Fibroblast of lung (primary cell): ENCODE measurements at regions not wholly inside any gene's neighbourhood (a gene's known extent, or its start where the extent isn't known, plus 50 kb on each side); places are given as distances from the start of the nearest gene placed in this dataset.

Experiments
- CTCF ChIP-seq, 2 donors: IDR thresholded peaks in 1 of 2; conservative IDR thresholded peaks in 1 of 2; 1 replicate in 1 of 2; 2 replicates in 1 of 2; pipeline ENCODE4 v1.5.1; 2011 to 2012; ENCODE audit warnings: low read length in 2 of 2, control low read depth in 1 of 2, inconsistent platforms in 1 of 2, low read depth in 1 of 2, mild to moderate bottlenecking in 1 of 2
- EZH2 ChIP-seq: IDR thresholded peaks from 2 replicates; pipeline ENCODE4 v1.5.1; 2012; ENCODE audit warnings: low read length, control low read depth, mild to moderate bottlenecking; ENCODE audit errors: missing control alignments

- no peak for TF ChIP-seq CTCF (conservative IDR thresholded peaks at IDR 0.05 in 1 of 2, IDR thresholded peaks at IDR 0.05 in 1 of 2; ENCODE audit: low read depth in 1 of 2, low read length in 2 of 2)
- no peak for TF ChIP-seq EZH2
Observed at GRCh38 chr16:35339337-35339736, 1879.9 kb downstream of the TP53TG3F start.
